ENCODE measurements at regions not wholly inside any gene's neighbourhood (a gene's known extent, or its start where the extent isn't known, plus 50 kb on each side); places are given as distances from the start of the nearest gene placed in this dataset.
"Not testable (repeated sequence)": the region's sequence is repeated elsewhere in the genome, so short reads cannot be mapped to it uniquely, and the experiment has no call there.

DNA sequence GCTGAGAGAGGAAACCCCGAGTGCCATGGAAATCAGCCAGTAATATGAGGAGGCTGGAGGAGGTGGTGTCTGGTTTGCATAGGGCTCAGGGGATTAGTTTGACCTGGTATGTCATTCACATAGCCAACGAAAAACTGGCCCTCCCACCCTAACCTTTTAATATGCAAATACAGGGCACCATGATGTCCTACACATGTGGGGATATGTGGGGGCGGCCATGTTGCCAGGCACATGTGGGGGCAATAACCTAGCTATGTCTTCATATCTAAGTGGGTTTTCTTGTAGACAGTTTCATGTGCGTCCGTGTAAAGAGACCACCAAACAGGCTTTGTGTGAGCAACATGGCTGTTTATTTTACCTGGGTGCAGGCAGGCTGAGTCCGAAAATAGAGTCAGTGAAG is 110.1 kb downstream of the MOBP start:
- Histone ChIP-seq H3K9me3 (no peaks in the 10 kb centered on the region), H3K27ac (no peak overlapping the region), H3K36me3 (no peaks in the 10 kb centered on the region), H3K4me3 (no peak overlapping the region), H3K4me1 (no peaks in the 10 kb centered on the region), H3K27me3 (no peaks in the 10 kb centered on the region)
- intact Hi-C loops (cut with DNase I), result no loop called here
- no peak for DNase-seq (ENCODE audit: extremely low spot score in 2 of 2)
- no peak for TF ChIP-seq CTCF (IDR thresholded peaks at IDR 0.05)
- TF ChIP-seq POLR2A (IDR thresholded peaks at IDR 0.05), result no peak
- TF ChIP-seq POLR2AphosphoS5 (IDR thresholded peaks at IDR 0.05; ENCODE audit: insufficient read depth in 1 of 2, low read depth in 1 of 2), result no peak

GRCh38 chr3:39586215-39586614 is 118.7 kb downstream of the MOBP start:
- H3K36me3 ChIP-seq; H3K4me3 ChIP-seq; H3K4me1 ChIP-seq; H3K27me3 ChIP-seq; H3K9me3 ChIP-seq; DNase-seq (ENCODE audit: extremely low spot score in 2 of 2); intact Hi-C loops (cut with DNase I); H3K27ac ChIP-seq: not testable (repeated sequence)

DNA sequence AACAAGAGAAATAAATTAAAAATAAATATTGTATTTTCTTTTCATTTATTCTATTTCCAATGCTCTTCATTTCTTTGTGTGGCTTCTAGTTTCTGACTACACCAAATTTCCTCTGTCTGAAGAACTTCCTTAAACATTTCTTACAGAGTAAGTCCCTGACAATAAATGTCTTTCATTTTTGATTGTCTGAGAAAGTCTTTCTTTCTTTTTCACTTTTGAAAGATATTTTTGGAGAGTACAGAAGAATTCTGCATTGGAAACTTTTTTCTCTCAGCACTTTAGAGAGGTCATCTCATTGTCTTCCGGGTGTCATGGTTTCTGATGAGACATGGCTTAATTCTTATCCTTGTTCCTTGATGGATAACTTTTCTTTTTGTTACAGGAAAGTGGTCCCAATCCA is 119.6 kb downstream of the MOBP start:
- DNase-seq (ENCODE audit: extremely low spot score in 2 of 2), result no peak
- Histone ChIP-seq H3K4me1 (no peaks in the 10 kb centered on the region), H3K9me3 (no peaks in the 10 kb centered on the region), H3K27ac (no peak overlapping the region), H3K27me3 (no peaks in the 10 kb centered on the region), H3K36me3 (no peaks in the 10 kb centered on the region), H3K4me3 (no peak overlapping the region)
- intact Hi-C loops (cut with DNase I), result no loop called here
- TF ChIP-seq POLR2A (IDR thresholded peaks at IDR 0.05) (no peak), POLR2AphosphoS5 (IDR thresholded peaks at IDR 0.05; ENCODE audit: insufficient read depth in 1 of 2, low read depth in 1 of 2) (no peak), CTCF (IDR thresholded peaks at IDR 0.05) (no peak)

DNA sequence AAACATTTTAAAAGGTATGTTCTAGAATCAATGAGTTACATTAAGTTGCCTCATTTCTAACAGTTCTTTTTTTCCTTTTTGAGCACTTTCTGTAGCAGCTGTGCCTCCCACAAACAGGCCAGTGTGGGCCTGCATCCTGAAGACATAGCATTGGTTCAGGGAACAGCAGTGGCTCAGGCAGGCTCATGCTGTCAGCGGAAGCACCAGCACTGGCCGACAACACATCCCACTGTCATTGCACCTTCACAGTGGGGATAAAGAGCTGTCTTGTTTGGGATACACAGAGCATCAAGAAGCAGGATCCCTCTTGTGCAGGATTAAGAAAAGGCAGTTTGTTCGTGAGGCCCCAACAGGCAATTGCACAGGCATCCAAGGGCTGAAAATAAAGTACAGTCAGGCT is 123.3 kb downstream of the MOBP start:
- H3K27ac ChIP-seq, result no peak overlapping the region
- no peaks in the 10 kb centered on the region for H3K36me3 ChIP-seq
- no peak for DNase-seq (ENCODE audit: extremely low spot score in 2 of 2)
- no peak overlapping the region for H3K4me3 ChIP-seq
- H3K9me3 ChIP-seq, result no peaks in the 10 kb centered on the region
- intact Hi-C loops (cut with DNase I), result no loop called here
- no peaks in the 10 kb centered on the region for H3K4me1 ChIP-seq
- TF ChIP-seq POLR2AphosphoS5 (IDR thresholded peaks at IDR 0.05; ENCODE audit: insufficient read depth in 1 of 2, low read depth in 1 of 2) (no peak), CTCF (IDR thresholded peaks at IDR 0.05) (no peak), POLR2A (IDR thresholded peaks at IDR 0.05) (no peak)
- H3K27me3 ChIP-seq, result no peaks in the 10 kb centered on the region

GRCh38 chr3:39592311-39593050 is 125.0 kb downstream of the MOBP start:
- Histone ChIP-seq H3K4me1 (no peaks in the 10 kb centered on the region), H3K27me3 (no peaks in the 10 kb centered on the region), H3K4me3 (no peak overlapping the region), H3K36me3 (no peaks in the 10 kb centered on the region), H3K9me3 (no peaks in the 10 kb centered on the region), H3K27ac (no peak overlapping the region)
- no peak for DNase-seq (ENCODE audit: extremely low spot score in 2 of 2)
- intact Hi-C loops (cut with DNase I), result no loop called here
- no peak for TF ChIP-seq POLR2A (IDR thresholded peaks at IDR 0.05)
- TF ChIP-seq CTCF (IDR thresholded peaks at IDR 0.05), result no peak
- no peak for TF ChIP-seq POLR2AphosphoS5 (IDR thresholded peaks at IDR 0.05; ENCODE audit: insufficient read depth in 1 of 2, low read depth in 1 of 2)

Measured in vagina (tissue), 2 donors.